C4-2B (cell line): ENCODE measurements at regions not wholly inside any gene's neighbourhood (a gene's known extent, or its start where the extent isn't known, plus 50 kb on each side); places are given as distances from the start of the nearest gene placed in this dataset.

Source experiments
- H3K27ac ChIP-seq: fragments of 450-650 bp; 2 replicates; pipeline ENCODE4 v1.5.1; 2017
- ZFX ChIP-seq: fragments of 450-650 bp; IDR thresholded peaks from 2 replicates; pipeline ENCODE4 v1.6.1; 2017
- TF ChIP-seq, protein P1 (sequence below): fragments of 450-650 bp; conservative IDR thresholded peaks from 2 replicates; pipeline ENCODE4 v1.5.1; 2017; ENCODE audit warnings: mild to moderate bottlenecking

DNA sequence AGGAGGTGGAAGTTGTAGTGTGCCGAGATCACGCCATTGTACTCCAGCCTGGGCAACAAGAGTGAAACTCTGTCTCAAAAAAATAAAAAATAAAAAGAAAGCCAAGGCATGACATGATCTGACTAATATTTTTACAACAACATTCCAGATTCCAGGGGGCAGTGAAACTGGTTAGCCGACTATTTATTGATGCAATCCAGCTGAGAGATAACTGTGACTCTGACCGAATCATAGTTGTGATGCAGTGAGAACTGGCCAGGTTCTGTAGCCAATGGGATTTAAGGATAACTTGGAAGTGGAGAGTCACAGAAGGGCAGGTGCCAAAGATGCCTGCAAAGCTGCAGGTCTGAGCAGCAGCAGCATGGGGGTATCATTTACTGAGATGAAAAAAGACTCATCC is 82.9 kb upstream of the TSHZ2 start:
- no peak overlapping the region for H3K27ac ChIP-seq
- TF ChIP-seq ZFX: no peak
- TF ChIP-seq, protein P1, sequence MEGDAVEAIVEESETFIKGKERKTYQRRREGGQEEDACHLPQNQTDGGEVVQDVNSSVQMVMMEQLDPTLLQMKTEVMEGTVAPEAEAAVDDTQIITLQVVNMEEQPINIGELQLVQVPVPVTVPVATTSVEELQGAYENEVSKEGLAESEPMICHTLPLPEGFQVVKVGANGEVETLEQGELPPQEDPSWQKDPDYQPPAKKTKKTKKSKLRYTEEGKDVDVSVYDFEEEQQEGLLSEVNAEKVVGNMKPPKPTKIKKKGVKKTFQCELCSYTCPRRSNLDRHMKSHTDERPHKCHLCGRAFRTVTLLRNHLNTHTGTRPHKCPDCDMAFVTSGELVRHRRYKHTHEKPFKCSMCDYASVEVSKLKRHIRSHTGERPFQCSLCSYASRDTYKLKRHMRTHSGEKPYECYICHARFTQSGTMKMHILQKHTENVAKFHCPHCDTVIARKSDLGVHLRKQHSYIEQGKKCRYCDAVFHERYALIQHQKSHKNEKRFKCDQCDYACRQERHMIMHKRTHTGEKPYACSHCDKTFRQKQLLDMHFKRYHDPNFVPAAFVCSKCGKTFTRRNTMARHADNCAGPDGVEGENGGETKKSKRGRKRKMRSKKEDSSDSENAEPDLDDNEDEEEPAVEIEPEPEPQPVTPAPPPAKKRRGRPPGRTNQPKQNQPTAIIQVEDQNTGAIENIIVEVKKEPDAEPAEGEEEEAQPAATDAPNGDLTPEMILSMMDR: no peak

GRCh38 chr20:52888096-52888495 is 84.1 kb upstream of the TSHZ2 start:
- H3K27ac ChIP-seq: no peak overlapping the region
- no peak for TF ChIP-seq ZFX
- TF ChIP-seq, protein P1: no peak

DNA sequence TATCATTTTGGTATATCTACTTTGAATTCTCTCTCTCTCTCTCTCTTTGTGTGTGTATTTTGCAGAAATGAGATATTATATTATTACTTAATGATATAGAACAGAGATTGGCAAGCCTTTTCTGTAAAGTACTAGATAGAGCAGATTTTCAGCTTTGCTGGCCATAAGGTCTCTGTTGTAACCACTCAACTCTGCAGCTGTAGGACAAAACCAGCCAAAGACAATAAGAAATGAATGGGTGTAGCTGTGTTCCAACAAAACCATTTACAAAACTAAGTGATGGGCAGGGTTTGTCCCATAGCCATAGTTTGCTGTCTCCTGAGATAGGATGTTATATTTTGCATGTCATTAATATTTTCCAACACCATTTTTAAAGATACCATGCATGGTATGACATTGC is 91.2 kb upstream of the TSHZ2 start:
- no peak overlapping the region for H3K27ac ChIP-seq
- no peak for TF ChIP-seq ZFX
- TF ChIP-seq, protein P1: no peak

DNA sequence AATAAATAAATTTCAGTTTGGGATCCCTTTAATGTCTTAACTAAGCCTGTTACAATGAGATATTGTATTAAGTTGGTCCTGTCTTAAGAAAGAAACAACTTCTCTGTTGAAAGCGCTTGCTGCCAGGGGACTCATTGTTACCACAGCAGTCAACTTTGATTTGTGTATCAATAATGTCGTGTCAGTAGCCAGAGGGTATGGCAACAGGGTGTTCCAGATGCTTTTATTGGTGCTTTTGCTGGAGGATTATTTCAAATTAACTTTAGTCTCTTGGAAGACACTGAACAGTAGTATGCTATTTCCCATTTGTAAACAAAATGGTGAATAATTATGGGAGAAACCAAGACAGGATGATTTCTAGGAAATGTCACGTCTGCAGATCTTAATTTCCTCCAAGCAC is 91.9 kb upstream of the TSHZ2 start:
- TF ChIP-seq, protein P1: no peak
- TF ChIP-seq ZFX: no peak
- no peak overlapping the region for H3K27ac ChIP-seq

DNA sequence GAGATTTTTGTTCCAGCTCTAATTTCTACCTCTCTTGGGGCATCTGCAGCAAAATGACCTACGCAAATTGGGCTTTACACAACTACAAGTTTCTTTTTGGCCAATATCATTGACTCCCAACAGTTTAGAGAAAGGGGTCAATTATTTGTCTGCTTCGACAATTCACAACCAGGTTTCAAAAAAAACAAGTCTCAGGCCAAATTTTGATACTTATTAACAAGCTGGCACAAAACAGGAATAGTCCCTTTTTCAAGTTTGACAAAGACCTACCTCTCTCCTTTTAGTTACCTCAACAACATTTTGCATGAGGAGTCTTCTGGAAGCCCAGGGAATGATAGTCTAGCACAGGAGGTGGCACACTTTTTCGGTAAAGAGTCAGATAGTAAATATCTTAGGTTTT is 97.9 kb upstream of the TSHZ2 start:
- no peak overlapping the region for H3K27ac ChIP-seq
- TF ChIP-seq, protein P1: no peak
- no peak for TF ChIP-seq ZFX

DNA sequence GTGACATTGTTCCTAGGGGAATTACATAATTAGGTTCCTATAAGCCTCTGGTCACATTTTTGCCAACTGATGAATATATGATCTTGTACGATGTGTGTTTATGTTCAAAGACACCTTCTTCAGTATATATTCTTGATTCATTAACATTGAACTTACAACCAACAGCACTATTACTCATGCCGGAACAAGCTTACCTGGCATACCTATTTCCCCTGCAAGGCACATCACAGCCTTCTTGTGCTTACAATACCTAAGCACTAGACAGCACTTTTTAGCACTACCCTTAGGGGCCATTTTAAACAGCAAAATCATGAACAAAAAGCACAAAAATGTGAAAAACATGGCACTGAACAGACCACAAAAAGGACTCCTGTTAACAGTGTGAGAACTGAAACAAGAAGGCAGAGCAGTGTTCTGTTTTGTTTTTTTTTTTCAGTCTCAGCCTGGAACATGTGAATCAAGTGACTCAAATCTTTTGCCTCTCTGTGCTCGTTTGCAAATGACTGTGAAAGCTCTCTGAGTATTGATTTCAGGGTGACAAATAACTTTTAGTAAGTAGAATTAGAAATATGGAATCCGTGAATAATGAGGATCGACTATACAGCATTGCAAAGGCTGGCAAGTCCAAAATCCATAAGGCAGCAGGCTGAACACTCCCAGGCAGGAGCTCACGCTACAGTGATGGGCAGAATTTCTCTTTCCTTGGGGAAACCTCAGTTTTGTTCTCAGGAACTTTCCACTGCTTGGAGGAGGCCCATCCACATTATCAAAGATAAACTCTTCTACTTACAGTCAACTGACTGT is 102.3 kb upstream of the TSHZ2 start:
- no peak overlapping the region for H3K27ac ChIP-seq

GRCh38 chr20:52869276-52869675 is 102.9 kb upstream of the TSHZ2 start:
- TF ChIP-seq, protein P1: no peak
- TF ChIP-seq ZFX: no peak
- no peak overlapping the region for H3K27ac ChIP-seq

More for the DNA sequence above, 102.3 kb upstream of the TSHZ2 start:
- no peak for TF ChIP-seq ZFX
- TF ChIP-seq, protein P1: no peak
